ENCODE measurements at regions not wholly inside any gene's neighbourhood (a gene's known extent, or its start where the extent isn't known, plus 50 kb on each side); places are given as distances from the start of the nearest gene placed in this dataset.

- DNase-seq (ENCODE audit: low read depth, low spot score): no peak
Measured at GRCh38 chr12:93322784-93323183, 54.9 kb upstream of the NUDT4 start.

GRCh38 chr12:93323625-93324329, 53.9 kb upstream of the NUDT4 start:
- Histone ChIP-seq H3K27ac (no peak overlapping the region), H3K36me3 (ENCODE audit: insufficient read depth, low read length) (no peaks in the 10 kb centered on the region), H3K4me3 (no peak overlapping the region), H3K9me3 (ENCODE audit: low read depth, low read length) (no peaks in the 10 kb centered on the region), H3K9ac (ENCODE audit: insufficient read length) (no peak overlapping the region)
- DNase-seq (ENCODE audit: low read depth, low spot score): no peak
- TF ChIP-seq EZH2 (IDR thresholded peaks at IDR 0.05) (no peak), POLR2AphosphoS5 (IDR thresholded peaks at IDR 0.05; ENCODE audit: borderline replicate concordance, low read depth, low read length) (no peak), FOXP2 (optimal IDR thresholded peaks at IDR 0.05; ENCODE audit: control extremely low read depth, extremely low read length, insufficient read depth) (no peak)

More at GRCh38 chr12:93322784-93323183, 54.9 kb upstream of the NUDT4 start:
- Histone ChIP-seq H3K27ac (no peak overlapping the region), H3K9ac (ENCODE audit: insufficient read length) (no peak overlapping the region), H3K4me3 (no peak overlapping the region), H3K36me3 (ENCODE audit: insufficient read depth, low read length) (no peaks in the 10 kb centered on the region), H3K9me3 (ENCODE audit: low read depth, low read length) (no peaks in the 10 kb centered on the region)
- TF ChIP-seq POLR2AphosphoS5 (IDR thresholded peaks at IDR 0.05; ENCODE audit: borderline replicate concordance, low read depth, low read length) (no peak), FOXP2 (optimal IDR thresholded peaks at IDR 0.05; ENCODE audit: control extremely low read depth, extremely low read length, insufficient read depth) (no peak)

- Histone ChIP-seq H3K9ac (ENCODE audit: insufficient read length) (no peak overlapping the region), H3K4me3 (no peak overlapping the region), H3K9me3 (ENCODE audit: low read depth, low read length) (no peaks in the 10 kb centered on the region), H3K36me3 (ENCODE audit: insufficient read depth, low read length) (no peaks in the 10 kb centered on the region), H3K27ac (no peak overlapping the region)
- no peak for TF ChIP-seq POLR2AphosphoS5 (IDR thresholded peaks at IDR 0.05; ENCODE audit: borderline replicate concordance, low read depth, low read length)
- no peak for TF ChIP-seq FOXP2 (optimal IDR thresholded peaks at IDR 0.05; ENCODE audit: control extremely low read depth, extremely low read length, insufficient read depth)
- no peak for DNase-seq (ENCODE audit: low read depth, low spot score)
Measured at GRCh38 chr12:93325855-93326254, 51.9 kb upstream of the NUDT4 start.
